ENCODE measurements at regions not wholly inside any gene's neighbourhood (a gene's known extent, or its start where the extent isn't known, plus 50 kb on each side); places are given as distances from the start of the nearest gene placed in this dataset.
"Not testable (repeated sequence)": the region's sequence is repeated elsewhere in the genome, so short reads cannot be mapped to it uniquely, and the experiment has no call there.

DNA sequence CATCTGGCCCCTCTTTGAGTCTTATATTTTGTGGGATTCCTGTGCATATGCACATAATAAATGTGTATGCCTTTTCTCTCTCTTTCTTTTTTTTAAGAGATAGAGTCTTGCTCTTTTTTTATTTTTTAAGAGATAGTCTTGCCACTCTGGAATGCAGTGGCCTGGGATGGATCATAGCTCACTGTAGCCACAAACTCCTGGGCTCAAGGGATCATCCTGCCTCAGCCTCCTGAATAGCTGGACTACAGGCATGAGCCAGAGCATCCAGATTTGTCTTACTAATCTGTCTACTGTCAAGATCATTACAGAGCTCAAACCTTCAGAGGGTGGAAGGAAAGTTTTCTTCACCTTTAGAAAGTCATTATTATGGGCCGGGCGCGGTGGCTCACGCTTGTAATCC lies 342.2 kb upstream of the LRRTM4 start:
- Mint-ChIP-seq H3K4me1 (no peaks in the 10 kb centered on the region), H3K9me3 (peaks cover 11 to 12% of the 10 kb centered on the region in 2 donors), H3K4me3 (no peak overlapping the region), H3K36me3 (no peaks in the 10 kb centered on the region), H3K27me3 (ENCODE audit: low read depth in 2 of 2) (no peaks in the 10 kb centered on the region), H3K27ac (no peak overlapping the region)
- Histone ChIP-seq H3K4me1 (ENCODE audit: control insufficient read depth, insufficient read depth, low read length) (no peaks in the 10 kb centered on the region), H3K9me3 (ENCODE audit: control insufficient read depth, insufficient read depth, low read length) (no peaks in the 10 kb centered on the region), H3K36me3 (ENCODE audit: control insufficient read depth, insufficient read depth, low read length) (no peaks in the 10 kb centered on the region), H3K4me3 (ENCODE audit: low read length) (no peak overlapping the region), H3K27me3 (ENCODE audit: control insufficient read depth, insufficient read depth, low read length) (no peaks in the 10 kb centered on the region), H3K27ac (ENCODE audit: low read length) (no peak overlapping the region)
- DNase-seq (no peak), ATAC-seq (no peak)
- intact Hi-C loops (cut with micrococcal nuclease) = no loop called here
- TF ChIP-seq, protein P1, sequence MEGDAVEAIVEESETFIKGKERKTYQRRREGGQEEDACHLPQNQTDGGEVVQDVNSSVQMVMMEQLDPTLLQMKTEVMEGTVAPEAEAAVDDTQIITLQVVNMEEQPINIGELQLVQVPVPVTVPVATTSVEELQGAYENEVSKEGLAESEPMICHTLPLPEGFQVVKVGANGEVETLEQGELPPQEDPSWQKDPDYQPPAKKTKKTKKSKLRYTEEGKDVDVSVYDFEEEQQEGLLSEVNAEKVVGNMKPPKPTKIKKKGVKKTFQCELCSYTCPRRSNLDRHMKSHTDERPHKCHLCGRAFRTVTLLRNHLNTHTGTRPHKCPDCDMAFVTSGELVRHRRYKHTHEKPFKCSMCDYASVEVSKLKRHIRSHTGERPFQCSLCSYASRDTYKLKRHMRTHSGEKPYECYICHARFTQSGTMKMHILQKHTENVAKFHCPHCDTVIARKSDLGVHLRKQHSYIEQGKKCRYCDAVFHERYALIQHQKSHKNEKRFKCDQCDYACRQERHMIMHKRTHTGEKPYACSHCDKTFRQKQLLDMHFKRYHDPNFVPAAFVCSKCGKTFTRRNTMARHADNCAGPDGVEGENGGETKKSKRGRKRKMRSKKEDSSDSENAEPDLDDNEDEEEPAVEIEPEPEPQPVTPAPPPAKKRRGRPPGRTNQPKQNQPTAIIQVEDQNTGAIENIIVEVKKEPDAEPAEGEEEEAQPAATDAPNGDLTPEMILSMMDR (IDR thresholded peaks at IDR 0.05) = no peak
- no CpG with 5 or more reads among the region's 4 CpGs for WGBS (ENCODE audit: insufficient coverage)

GRCh38 chr2:77866661-77867060 lies 344.5 kb upstream of the LRRTM4 start:
- 14% methylated on average over 2 of the region's 3 CpGs for WGBS (ENCODE audit: insufficient coverage)

GRCh38 chr2:77867146-77867545 lies 345.0 kb upstream of the LRRTM4 start:
- H3K36me3 Mint-ChIP-seq = no peaks in the 10 kb centered on the region
- no peak overlapping the region for H3K27ac ChIP-seq (ENCODE audit: low read length)
- H3K27ac Mint-ChIP-seq = no peak overlapping the region
- no peak overlapping the region for H3K4me3 ChIP-seq (ENCODE audit: low read length)
- peaks cover 10 to 12% of the 10 kb centered on the region in 2 donors for H3K9me3 Mint-ChIP-seq
- no peak overlapping the region for H3K4me3 Mint-ChIP-seq
- intact Hi-C loops (cut with micrococcal nuclease) = no loop called here
- TF ChIP-seq, protein P1 (IDR thresholded peaks at IDR 0.05) = no peak
- no peaks in the 10 kb centered on the region for H3K36me3 ChIP-seq (ENCODE audit: control insufficient read depth, insufficient read depth, low read length)
- DNase-seq = no peak
- ATAC-seq = no peak
- no peaks in the 10 kb centered on the region for H3K4me1 ChIP-seq (ENCODE audit: control insufficient read depth, insufficient read depth, low read length)
- no peaks in the 10 kb centered on the region for H3K27me3 ChIP-seq (ENCODE audit: control insufficient read depth, insufficient read depth, low read length)
- H3K4me1 Mint-ChIP-seq = no peaks in the 10 kb centered on the region
- H3K9me3 ChIP-seq (ENCODE audit: control insufficient read depth, insufficient read depth, low read length) = peaks cover 2% of the 10 kb centered on the region
- no peaks in the 10 kb centered on the region for H3K27me3 Mint-ChIP-seq (ENCODE audit: low read depth in 2 of 2)

More at GRCh38 chr2:77866661-77867060, 344.5 kb upstream of the LRRTM4 start:
- Mint-ChIP-seq H3K27ac (no peak overlapping the region), H3K4me1 (no peaks in the 10 kb centered on the region), H3K9me3 (peaks cover 7 to 8% of the 10 kb centered on the region in 2 donors), H3K27me3 (ENCODE audit: low read depth in 2 of 2) (no peaks in the 10 kb centered on the region), H3K4me3 (no peak overlapping the region), H3K36me3 (no peaks in the 10 kb centered on the region)
- DNase-seq (no peak), ATAC-seq (no peak)
- TF ChIP-seq, protein P1 (IDR thresholded peaks at IDR 0.05) = no peak
- no peak overlapping the region for H3K27ac ChIP-seq (ENCODE audit: low read length)
- no peaks in the 10 kb centered on the region for H3K4me1 ChIP-seq (ENCODE audit: control insufficient read depth, insufficient read depth, low read length)
- intact Hi-C loops (cut with micrococcal nuclease) = no loop called here
- H3K36me3 ChIP-seq (ENCODE audit: control insufficient read depth, insufficient read depth, low read length) = no peaks in the 10 kb centered on the region
- no peaks in the 10 kb centered on the region for H3K27me3 ChIP-seq (ENCODE audit: control insufficient read depth, insufficient read depth, low read length)
- H3K9me3 ChIP-seq (ENCODE audit: control insufficient read depth, insufficient read depth, low read length) = peaks cover 2% of the 10 kb centered on the region
- H3K4me3 ChIP-seq (ENCODE audit: low read length) = no peak overlapping the region

DNA sequence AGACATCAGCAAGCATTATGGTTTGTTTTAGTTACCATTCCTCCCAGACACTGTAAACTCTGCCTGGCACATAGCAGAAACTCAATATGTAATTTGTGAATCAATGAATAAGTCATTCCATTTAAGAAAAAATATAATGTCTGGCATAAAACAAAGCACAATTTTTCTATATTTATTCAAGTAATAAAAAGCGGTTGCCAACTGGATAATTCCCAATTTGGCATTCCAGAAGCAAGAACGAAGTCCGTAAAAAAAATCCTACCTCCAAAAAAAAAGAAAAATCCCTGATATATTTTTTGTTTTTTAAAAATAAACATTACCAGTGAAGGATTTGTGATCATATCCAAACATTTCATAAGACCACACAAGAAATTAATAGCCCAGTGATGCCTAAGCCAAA lies 351.3 kb upstream of the LRRTM4 start:
- Mint-ChIP-seq H3K4me3 (no peak overlapping the region), H3K36me3 (no peaks in the 10 kb centered on the region), H3K4me1 (no peaks in the 10 kb centered on the region), H3K27me3 (ENCODE audit: low read depth in 2 of 2) (no peaks in the 10 kb centered on the region), H3K27ac (no peak overlapping the region), H3K9me3 (peaks cover 16 to 27% of the 10 kb centered on the region in 2 donors)
- WGBS (ENCODE audit: insufficient coverage) = 80% methylated on average over 1 of the region's 3 CpGs
- no peak for ATAC-seq
- TF ChIP-seq, protein P1 (IDR thresholded peaks at IDR 0.05) = no peak
- H3K9me3 ChIP-seq (ENCODE audit: control insufficient read depth, insufficient read depth, low read length) = peaks cover 2% of the 10 kb centered on the region
- intact Hi-C loops (cut with micrococcal nuclease) = no loop called here
- no peak overlapping the region for H3K4me3 ChIP-seq (ENCODE audit: low read length)
- H3K27ac ChIP-seq (ENCODE audit: low read length) = no peak overlapping the region
- H3K4me1 ChIP-seq (ENCODE audit: control insufficient read depth, insufficient read depth, low read length) = no peaks in the 10 kb centered on the region
- no peaks in the 10 kb centered on the region for H3K27me3 ChIP-seq (ENCODE audit: control insufficient read depth, insufficient read depth, low read length)
- no peak for DNase-seq
- no peaks in the 10 kb centered on the region for H3K36me3 ChIP-seq (ENCODE audit: control insufficient read depth, insufficient read depth, low read length)

DNA sequence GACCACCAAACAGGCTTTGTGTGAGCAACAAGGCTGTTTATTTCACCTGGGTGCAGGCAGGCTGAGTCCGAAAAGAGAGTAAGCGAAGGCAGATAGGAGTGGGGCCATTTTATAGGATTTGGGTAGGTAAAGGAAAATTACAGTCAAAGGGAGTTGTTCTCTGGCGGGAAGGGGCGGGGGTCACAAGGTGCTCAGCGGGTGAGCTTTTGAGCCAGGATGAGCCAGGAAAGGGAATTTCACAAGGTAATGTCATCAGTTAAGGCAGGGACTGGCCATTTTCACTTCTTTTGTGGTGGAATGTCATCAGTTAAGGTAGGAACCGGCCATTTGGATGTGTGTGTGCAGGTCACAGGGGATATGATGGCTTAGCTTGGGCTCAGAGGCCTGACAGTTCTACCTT lies 378.0 kb upstream of the LRRTM4 start:
- H3K27ac ChIP-seq (ENCODE audit: low read length); ATAC-seq; DNase-seq; H3K27ac Mint-ChIP-seq; H3K4me3 ChIP-seq (ENCODE audit: low read length); H3K4me1 ChIP-seq (ENCODE audit: control insufficient read depth, insufficient read depth, low read length); intact Hi-C loops (cut with micrococcal nuclease); H3K27me3 ChIP-seq (ENCODE audit: control insufficient read depth, insufficient read depth, low read length); H3K36me3 ChIP-seq (ENCODE audit: control insufficient read depth, insufficient read depth, low read length); H3K27me3 Mint-ChIP-seq (ENCODE audit: low read depth in 2 of 2); H3K4me1 Mint-ChIP-seq; H3K4me3 Mint-ChIP-seq: not testable (repeated sequence)
- 85% methylated on average over 6 of the region's 6 CpGs for WGBS (ENCODE audit: insufficient coverage)
- Mint-ChIP-seq H3K9me3 (peaks cover 9 to 26% of the 10 kb centered on the region in 2 donors), H3K36me3 (peaks cover 23% of the 10 kb centered on the region)
- H3K9me3 ChIP-seq (ENCODE audit: control insufficient read depth, insufficient read depth, low read length) = peaks cover 13% of the 10 kb centered on the region

Data from natural killer cell (primary cell).